ENCODE measurements at regions not wholly inside any gene's neighbourhood (a gene's known extent, or its start where the extent isn't known, plus 50 kb on each side); places are given as distances from the start of the nearest gene placed in this dataset.

DNA sequence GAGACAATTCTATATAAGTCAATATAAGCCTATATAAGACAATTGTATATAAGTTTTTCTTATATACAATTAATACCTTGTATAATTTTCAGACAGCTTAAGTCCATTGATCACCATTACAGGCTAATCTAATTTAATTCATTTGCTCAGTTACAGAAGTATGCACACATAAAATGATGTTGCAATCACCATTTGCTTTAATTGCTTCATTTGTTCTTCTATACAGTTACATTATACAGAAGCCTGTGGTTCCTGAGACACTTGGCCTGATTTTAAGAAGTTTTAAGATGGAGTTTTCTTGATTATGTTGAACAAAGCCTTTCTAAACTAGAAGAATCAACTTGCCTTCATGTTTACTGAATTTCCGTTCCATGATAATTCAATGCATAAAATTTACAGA is 314.6 kb upstream of the PDE3A start:
- TF ChIP-seq, protein P1, sequence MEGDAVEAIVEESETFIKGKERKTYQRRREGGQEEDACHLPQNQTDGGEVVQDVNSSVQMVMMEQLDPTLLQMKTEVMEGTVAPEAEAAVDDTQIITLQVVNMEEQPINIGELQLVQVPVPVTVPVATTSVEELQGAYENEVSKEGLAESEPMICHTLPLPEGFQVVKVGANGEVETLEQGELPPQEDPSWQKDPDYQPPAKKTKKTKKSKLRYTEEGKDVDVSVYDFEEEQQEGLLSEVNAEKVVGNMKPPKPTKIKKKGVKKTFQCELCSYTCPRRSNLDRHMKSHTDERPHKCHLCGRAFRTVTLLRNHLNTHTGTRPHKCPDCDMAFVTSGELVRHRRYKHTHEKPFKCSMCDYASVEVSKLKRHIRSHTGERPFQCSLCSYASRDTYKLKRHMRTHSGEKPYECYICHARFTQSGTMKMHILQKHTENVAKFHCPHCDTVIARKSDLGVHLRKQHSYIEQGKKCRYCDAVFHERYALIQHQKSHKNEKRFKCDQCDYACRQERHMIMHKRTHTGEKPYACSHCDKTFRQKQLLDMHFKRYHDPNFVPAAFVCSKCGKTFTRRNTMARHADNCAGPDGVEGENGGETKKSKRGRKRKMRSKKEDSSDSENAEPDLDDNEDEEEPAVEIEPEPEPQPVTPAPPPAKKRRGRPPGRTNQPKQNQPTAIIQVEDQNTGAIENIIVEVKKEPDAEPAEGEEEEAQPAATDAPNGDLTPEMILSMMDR (IDR thresholded peaks at IDR 0.05): no peak
- Mint-ChIP-seq H3K27ac (ENCODE audit: unreplicated experiment) (no peak overlapping the region), H3K4me1 (ENCODE audit: low read depth) (peaks cover 12% of the 10 kb centered on the region)

DNA sequence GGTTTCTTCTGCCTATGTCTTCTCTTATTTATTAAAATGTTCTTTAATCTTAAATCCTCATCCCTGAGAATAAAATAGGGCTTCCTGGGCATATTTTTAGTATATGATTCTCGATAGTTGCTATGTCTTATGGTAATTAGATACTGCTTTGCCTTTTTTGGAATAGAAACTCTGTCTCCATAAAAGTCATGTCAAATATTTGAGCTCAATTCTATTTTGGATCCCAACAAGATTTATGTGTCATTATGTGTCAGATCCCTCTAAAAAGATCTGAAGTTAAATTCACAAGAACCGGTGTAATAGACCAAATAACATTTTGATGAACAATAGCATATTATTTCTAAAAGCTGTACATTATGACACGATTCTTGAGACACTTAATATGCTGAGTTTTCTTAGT is 312.5 kb upstream of the PDE3A start:
- Mint-ChIP-seq H3K4me3 (ENCODE audit: unreplicated experiment) (no peak overlapping the region), H3K36me3 (ENCODE audit: low read depth) (no peaks in the 10 kb centered on the region), H3K9me3 (ENCODE audit: low read depth) (peaks cover 9% of the 10 kb centered on the region), H3K4me1 (ENCODE audit: low read depth) (peaks cover 7% of the 10 kb centered on the region), H3K27ac (ENCODE audit: unreplicated experiment) (peak overlapping the region; percentile 32), H3K27me3 (ENCODE audit: low read depth) (no peaks in the 10 kb centered on the region)
- TF ChIP-seq, protein P1 (IDR thresholded peaks at IDR 0.05): no peak
- DNase-seq (ENCODE audit: low spot score): no peak

More for the DNA sequence above, 314.6 kb upstream of the PDE3A start:
- no peaks in the 10 kb centered on the region for H3K9me3 Mint-ChIP-seq (ENCODE audit: low read depth)
- H3K27me3 Mint-ChIP-seq (ENCODE audit: low read depth): no peaks in the 10 kb centered on the region
- DNase-seq (ENCODE audit: low spot score): no peak
- no peaks in the 10 kb centered on the region for H3K36me3 Mint-ChIP-seq (ENCODE audit: low read depth)
- H3K4me3 Mint-ChIP-seq (ENCODE audit: unreplicated experiment): no peak overlapping the region

DNA sequence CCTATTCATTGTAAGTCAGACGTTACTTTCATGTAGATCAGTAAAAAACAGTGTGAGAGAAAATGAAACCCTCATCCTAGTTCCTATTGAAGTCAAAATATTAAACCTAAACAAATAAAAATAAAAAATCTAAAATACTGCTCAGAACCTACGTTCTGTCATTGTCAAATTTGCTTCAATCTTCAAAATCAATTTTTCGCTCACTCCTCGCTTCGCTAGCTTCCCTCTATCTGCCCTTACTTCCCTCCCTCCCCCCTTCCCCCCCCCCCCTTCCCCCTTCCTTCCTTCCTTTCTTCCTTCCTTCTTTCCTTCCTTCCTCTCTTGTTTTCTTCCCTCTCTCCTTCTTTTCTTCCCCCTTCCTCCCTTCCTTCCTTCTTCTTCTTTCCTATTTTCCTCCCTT is 310.9 kb upstream of the PDE3A start:
- H3K27me3 Mint-ChIP-seq (ENCODE audit: low read depth): no peaks in the 10 kb centered on the region
- no peak overlapping the region for H3K4me3 Mint-ChIP-seq (ENCODE audit: unreplicated experiment)
- TF ChIP-seq, protein P1 (IDR thresholded peaks at IDR 0.05): no peak
- no peaks in the 10 kb centered on the region for H3K36me3 Mint-ChIP-seq (ENCODE audit: low read depth)
- no peak for DNase-seq (ENCODE audit: low spot score)
- peaks cover 12% of the 10 kb centered on the region for H3K9me3 Mint-ChIP-seq (ENCODE audit: low read depth)
- H3K4me1 Mint-ChIP-seq (ENCODE audit: low read depth): peaks cover 7% of the 10 kb centered on the region
- no peak overlapping the region for H3K27ac Mint-ChIP-seq (ENCODE audit: unreplicated experiment)

DNA sequence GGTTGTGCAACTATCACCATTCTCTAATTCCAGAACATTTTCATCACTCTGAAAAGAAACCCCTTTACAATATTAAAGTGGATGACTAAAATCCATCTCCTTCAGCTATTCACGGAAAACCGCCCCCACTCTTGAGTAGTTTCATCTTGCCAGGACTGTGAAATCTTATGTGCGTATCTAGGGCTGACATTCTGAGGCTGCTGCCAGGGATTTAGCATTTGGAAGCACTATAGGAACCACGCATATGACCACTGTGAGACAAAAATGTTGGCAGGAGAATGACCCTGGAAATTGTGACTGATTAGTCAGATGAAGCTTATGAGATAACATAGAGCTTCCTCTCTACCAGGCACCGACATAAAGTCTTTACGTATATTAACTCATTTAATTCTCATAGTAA is 305.2 kb upstream of the PDE3A start:
- Mint-ChIP-seq H3K36me3 (ENCODE audit: low read depth) (peaks cover 2% of the 10 kb centered on the region), H3K4me3 (ENCODE audit: unreplicated experiment) (no peak overlapping the region), H3K27me3 (ENCODE audit: low read depth) (no peaks in the 10 kb centered on the region), H3K27ac (ENCODE audit: unreplicated experiment) (no peak overlapping the region), H3K9me3 (ENCODE audit: low read depth) (peaks cover 20% of the 10 kb centered on the region), H3K4me1 (ENCODE audit: low read depth) (no peaks in the 10 kb centered on the region)
- DNase-seq (ENCODE audit: low spot score): no peak
- TF ChIP-seq, protein P1 (IDR thresholded peaks at IDR 0.05): no peak

DNA sequence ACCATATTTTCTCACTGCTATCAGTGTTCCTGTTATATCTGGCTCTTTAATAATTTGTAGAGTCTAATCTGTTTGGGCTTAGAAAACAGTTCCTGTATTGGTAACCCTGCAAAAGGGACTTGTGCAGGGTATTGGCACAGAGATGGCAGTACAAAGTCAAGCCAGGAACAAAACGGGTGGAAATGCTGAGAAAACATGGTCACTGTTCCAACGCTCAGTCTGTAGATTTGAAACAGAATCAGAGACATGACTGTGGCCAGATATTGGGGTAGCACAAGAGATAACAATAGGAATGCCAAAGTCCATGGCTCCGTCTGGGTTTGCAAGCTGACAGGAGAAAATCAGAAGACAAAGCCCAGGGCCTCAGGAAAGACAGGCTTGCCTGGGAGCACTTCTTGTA is 290.7 kb upstream of the PDE3A start:
- Mint-ChIP-seq H3K4me3 (ENCODE audit: unreplicated experiment) (no peak overlapping the region), H3K36me3 (ENCODE audit: low read depth) (no peaks in the 10 kb centered on the region), H3K27ac (ENCODE audit: unreplicated experiment) (no peak overlapping the region), H3K27me3 (ENCODE audit: low read depth) (no peaks in the 10 kb centered on the region), H3K9me3 (ENCODE audit: low read depth) (no peaks in the 10 kb centered on the region), H3K4me1 (ENCODE audit: low read depth) (peaks cover 5% of the 10 kb centered on the region)
- TF ChIP-seq, protein P1 (IDR thresholded peaks at IDR 0.05): no peak
- no peak for DNase-seq (ENCODE audit: low spot score)

All from chondrocyte (in vitro differentiated cells).